ENCODE measurements at regions not wholly inside any gene's neighbourhood (a gene's known extent, or its start where the extent isn't known, plus 50 kb on each side); places are given as distances from the start of the nearest gene placed in this dataset.

DNA sequence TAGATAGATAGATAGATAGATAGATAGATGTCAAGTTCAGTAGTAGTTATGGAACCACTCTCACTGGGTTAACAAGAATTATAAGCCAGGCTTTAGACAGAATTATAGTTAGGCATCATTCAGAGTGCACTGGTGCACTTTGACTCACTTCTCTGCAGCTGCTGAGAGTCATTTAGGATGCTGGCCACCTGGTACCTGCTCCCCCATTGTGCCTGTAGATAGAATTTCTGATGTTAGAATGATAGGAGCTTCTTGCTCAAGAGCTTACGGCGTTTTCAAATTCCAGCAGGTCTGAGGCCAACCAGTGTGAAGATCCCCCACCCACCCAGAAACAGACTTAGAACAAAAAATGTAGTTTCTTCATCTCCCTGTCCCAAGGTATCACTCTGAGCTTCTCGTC lies 107.8 kb upstream of the HMCN1 start:
- H3K27me3 ChIP-seq (ENCODE audit: insufficient read depth, low read length, poor library complexity, severe bottlenecking): no peaks in the 10 kb centered on the region
- H3K27ac ChIP-seq (ENCODE audit: low read depth, low read length): no peak overlapping the region
- Mint-ChIP-seq H3K4me3 (no peak overlapping the region), H3K27me3 (no peaks in the 10 kb centered on the region), H3K27ac (peak overlapping the region in 1 of 8 donors; percentile 88), H3K36me3 (no peaks in the 10 kb centered on the region), H3K9me3 (no peaks in the 10 kb centered on the region), H3K4me1 (peaks cover 0 to 3% (median 0%) of the 10 kb centered on the region in 3 donors)
- ChIA-PET POLR2A (interaction anchor here (0.6 kb wide), 1 partner anchor 9 kb away, joined by 3 read pairs; no protein-coding TSS in a partner anchor), CTCF (no interaction called here)
- no peaks in the 10 kb centered on the region for H3K9me3 ChIP-seq (ENCODE audit: low read length)
- no peaks in the 10 kb centered on the region for H3K4me1 ChIP-seq (ENCODE audit: insufficient read depth, low read length)
- no peak overlapping the region for H3K4me3 ChIP-seq (ENCODE audit: low read length)
- no peaks in the 10 kb centered on the region for H3K36me3 ChIP-seq (ENCODE audit: insufficient read depth, low read length)
- no peak for DNase-seq

DNA sequence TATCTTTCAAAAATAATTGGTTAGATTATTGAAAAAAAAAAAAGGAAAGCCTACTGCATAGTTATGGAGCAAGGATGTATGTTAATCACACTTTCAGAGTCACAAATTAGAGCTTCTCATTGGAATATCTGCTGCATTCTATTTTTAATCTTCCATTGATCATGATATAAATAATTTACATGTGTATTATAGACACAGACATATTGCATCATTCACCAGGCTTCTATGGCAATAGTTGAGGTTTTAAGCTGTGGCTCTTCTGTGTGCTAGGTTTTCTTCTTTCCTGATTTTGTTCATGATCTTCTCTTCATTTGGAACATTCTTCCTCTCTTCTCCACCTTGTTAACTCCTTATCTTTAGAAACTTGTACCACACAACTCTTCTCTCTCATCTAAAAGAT lies 123.2 kb upstream of the HMCN1 start:
- H3K4me3 ChIP-seq (ENCODE audit: low read length): no peak overlapping the region
- H3K9me3 ChIP-seq (ENCODE audit: low read length): no peaks in the 10 kb centered on the region
- Mint-ChIP-seq H3K9me3 (peaks cover 0 to 15% (median 11%) of the 10 kb centered on the region in 5 donors), H3K4me1 (no peaks in the 10 kb centered on the region), H3K27me3 (peaks cover 14 to 22% of the 10 kb centered on the region in 2 donors), H3K27ac (no peak overlapping the region), H3K36me3 (peaks cover 0 to 31% (median 0%) of the 10 kb centered on the region in 3 donors), H3K4me3 (no peak overlapping the region)
- no peak for DNase-seq
- ChIA-PET POLR2A (no interaction called here), CTCF (no interaction called here)
- H3K36me3 ChIP-seq (ENCODE audit: insufficient read depth, low read length): no peaks in the 10 kb centered on the region
- H3K4me1 ChIP-seq (ENCODE audit: insufficient read depth, low read length): no peaks in the 10 kb centered on the region
- H3K27me3 ChIP-seq (ENCODE audit: insufficient read depth, low read length, poor library complexity, severe bottlenecking): no peaks in the 10 kb centered on the region
- no peak overlapping the region for H3K27ac ChIP-seq (ENCODE audit: low read depth, low read length)

DNA sequence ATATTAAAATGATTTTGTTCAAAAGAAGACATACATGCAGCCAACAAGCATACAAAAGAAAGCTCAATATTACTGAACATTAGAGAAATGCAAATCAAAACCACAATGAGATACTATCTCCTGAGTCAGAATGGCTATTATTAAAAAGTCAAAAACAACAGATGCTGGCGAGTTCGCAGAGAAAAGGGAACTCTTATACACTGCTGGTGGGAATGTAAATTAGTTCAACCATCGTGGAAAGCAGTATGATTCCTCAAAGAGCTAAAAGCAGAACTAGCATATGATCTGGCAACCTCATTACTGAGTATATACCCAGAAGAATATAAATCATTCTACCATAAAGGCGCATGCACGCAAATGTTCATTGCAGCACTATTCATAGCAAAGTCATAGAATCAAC lies 126.0 kb upstream of the HMCN1 start:
- Mint-ChIP-seq H3K4me3 (no peak overlapping the region), H3K36me3 (peaks cover 0 to 13% (median 0%) of the 10 kb centered on the region in 3 donors), H3K27ac (no peak overlapping the region), H3K9me3 (peaks cover 0 to 5% (median 0%) of the 10 kb centered on the region in 5 donors), H3K27me3 (peaks cover 14 to 15% of the 10 kb centered on the region in 2 donors), H3K4me1 (no peaks in the 10 kb centered on the region)
- POLR2A ChIA-PET: no interaction called here
- Histone ChIP-seq H3K4me1 (ENCODE audit: insufficient read depth, low read length) (no peaks in the 10 kb centered on the region), H3K36me3 (ENCODE audit: insufficient read depth, low read length) (no peaks in the 10 kb centered on the region), H3K27me3 (ENCODE audit: insufficient read depth, low read length, poor library complexity, severe bottlenecking) (no peaks in the 10 kb centered on the region), H3K4me3 (ENCODE audit: low read length) (no peak overlapping the region), H3K9me3 (ENCODE audit: low read length) (no peaks in the 10 kb centered on the region), H3K27ac (ENCODE audit: low read depth, low read length) (no peak overlapping the region)
- CTCF ChIA-PET: interaction anchor here (1.8 kb wide), 1 partner anchor 12 kb away, joined by 4 read pairs; no protein-coding TSS in a partner anchor
- no peak for DNase-seq

DNA sequence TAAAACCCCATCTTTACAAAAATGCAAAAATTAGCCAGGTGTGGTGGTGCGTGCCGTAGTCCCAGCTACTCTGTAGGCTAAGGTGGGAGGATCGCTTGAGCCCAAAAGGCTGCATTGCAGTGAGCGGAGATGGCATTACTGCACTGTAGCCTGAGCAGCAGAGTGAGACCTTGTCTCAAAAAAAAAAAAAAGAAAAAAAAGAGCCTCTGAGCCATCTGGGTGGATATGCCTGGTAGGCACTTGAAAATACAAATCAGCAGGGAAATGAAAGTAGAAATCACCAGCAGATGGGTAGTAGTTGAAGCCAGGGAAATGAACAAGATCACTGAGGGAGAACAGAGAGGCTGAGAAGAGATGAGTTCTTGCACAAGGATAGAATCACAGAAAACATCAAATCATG lies 131.0 kb upstream of the HMCN1 start:
- H3K4me1 ChIP-seq (ENCODE audit: insufficient read depth, low read length): no peaks in the 10 kb centered on the region
- Mint-ChIP-seq H3K4me1 (peaks cover 0 to 1% (median 0%) of the 10 kb centered on the region in 3 donors), H3K27ac (no peak overlapping the region), H3K4me3 (no peak overlapping the region), H3K27me3 (peaks cover 3 to 5% of the 10 kb centered on the region in 2 donors), H3K36me3 (peaks cover 0 to 3% (median 0%) of the 10 kb centered on the region in 3 donors), H3K9me3 (no peaks in the 10 kb centered on the region)
- H3K36me3 ChIP-seq (ENCODE audit: insufficient read depth, low read length): no peaks in the 10 kb centered on the region
- DNase-seq: no peak
- H3K27ac ChIP-seq (ENCODE audit: low read depth, low read length): no peak overlapping the region
- H3K27me3 ChIP-seq (ENCODE audit: insufficient read depth, low read length, poor library complexity, severe bottlenecking): no peaks in the 10 kb centered on the region
- ChIA-PET CTCF (interaction anchor here (0.8 kb wide), 1 partner anchor 37 kb away, joined by 3 read pairs; no protein-coding TSS in a partner anchor), POLR2A (no interaction called here)
- H3K9me3 ChIP-seq (ENCODE audit: low read length): no peaks in the 10 kb centered on the region
- no peak overlapping the region for H3K4me3 ChIP-seq (ENCODE audit: low read length)

DNA sequence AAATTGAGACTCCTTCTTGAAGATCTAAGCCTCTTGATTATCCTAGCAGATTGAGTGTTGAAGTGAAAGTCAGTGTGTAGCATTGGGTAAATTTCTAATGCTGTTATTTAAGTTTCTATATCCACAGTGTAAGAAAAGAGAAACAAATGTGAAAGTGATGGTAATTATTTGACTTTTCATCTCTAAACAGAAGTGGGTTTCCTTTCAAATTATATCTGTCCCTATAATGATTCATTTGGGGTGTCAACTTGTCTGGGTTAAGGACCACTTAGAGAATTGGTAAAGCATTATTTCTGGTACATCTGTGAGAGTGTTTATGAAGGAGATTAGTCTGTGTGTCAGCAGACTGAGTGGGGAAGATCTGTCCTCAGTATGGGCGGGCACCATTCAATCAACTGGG lies 133.0 kb upstream of the HMCN1 start:
- H3K27me3 ChIP-seq (ENCODE audit: insufficient read depth, low read length, poor library complexity, severe bottlenecking): no peaks in the 10 kb centered on the region
- no peak for DNase-seq
- no peaks in the 10 kb centered on the region for H3K9me3 ChIP-seq (ENCODE audit: low read length)
- H3K27me3 Mint-ChIP-seq: peaks cover 0 to 3% of the 10 kb centered on the region in 2 donors
- no peaks in the 10 kb centered on the region for H3K9me3 Mint-ChIP-seq
- H3K36me3 ChIP-seq (ENCODE audit: insufficient read depth, low read length): no peaks in the 10 kb centered on the region
- CTCF ChIA-PET: interaction anchor here (0.6 to 1.0 kb wide), 2 partner anchors 146 to 284 kb away, joined by 3 read pairs; no protein-coding TSS in a partner anchor
- H3K36me3 Mint-ChIP-seq: no peaks in the 10 kb centered on the region
- H3K4me3 ChIP-seq (ENCODE audit: low read length): no peak overlapping the region
- POLR2A ChIA-PET: no interaction called here
- H3K4me1 ChIP-seq (ENCODE audit: insufficient read depth, low read length): peaks cover 1% of the 10 kb centered on the region
- H3K4me3 Mint-ChIP-seq: no peak overlapping the region
- peaks cover 2% of the 10 kb centered on the region in 3 donors for H3K4me1 Mint-ChIP-seq
- H3K27ac Mint-ChIP-seq: no peak overlapping the region
- H3K27ac ChIP-seq (ENCODE audit: low read depth, low read length): no peak overlapping the region

DNA sequence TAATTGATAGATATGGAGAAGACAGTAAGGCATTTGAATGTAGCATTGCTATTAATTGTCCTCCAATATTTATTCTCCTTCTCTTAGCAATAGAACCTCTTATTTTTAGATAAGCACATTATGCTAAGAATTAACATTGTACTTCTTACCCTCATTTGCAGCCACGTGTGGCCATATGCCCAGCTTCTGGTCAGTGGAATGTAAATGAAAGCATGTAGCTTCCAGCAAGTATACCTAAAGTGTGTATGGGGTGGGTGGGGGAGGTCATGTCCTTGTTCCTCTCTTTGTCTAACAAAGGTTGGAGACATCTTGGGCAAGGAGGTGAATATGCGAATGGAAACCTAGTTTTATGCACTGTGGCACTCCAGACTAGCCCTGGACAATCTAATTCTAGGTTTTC lies 133.6 kb upstream of the HMCN1 start:
- Histone ChIP-seq H3K4me1 (ENCODE audit: insufficient read depth, low read length) (peaks cover 7% of the 10 kb centered on the region), H3K4me3 (ENCODE audit: low read length) (no peak overlapping the region), H3K27ac (ENCODE audit: low read depth, low read length) (no peak overlapping the region), H3K9me3 (ENCODE audit: low read length) (no peaks in the 10 kb centered on the region), H3K36me3 (ENCODE audit: insufficient read depth, low read length) (no peaks in the 10 kb centered on the region), H3K27me3 (ENCODE audit: insufficient read depth, low read length, poor library complexity, severe bottlenecking) (no peaks in the 10 kb centered on the region)
- POLR2A ChIA-PET: no interaction called here
- Mint-ChIP-seq H3K36me3 (no peaks in the 10 kb centered on the region), H3K9me3 (no peaks in the 10 kb centered on the region), H3K27me3 (no peaks in the 10 kb centered on the region), H3K4me3 (no peak overlapping the region), H3K4me1 (peaks cover 7% of the 10 kb centered on the region in 3 donors), H3K27ac (no peak overlapping the region)
- DNase-seq: no peak
- CTCF ChIA-PET: interaction anchor here (1.4 kb wide), 1 partner anchor 362 kb away, joined by 3 read pairs; no protein-coding TSS in a partner anchor

DNA sequence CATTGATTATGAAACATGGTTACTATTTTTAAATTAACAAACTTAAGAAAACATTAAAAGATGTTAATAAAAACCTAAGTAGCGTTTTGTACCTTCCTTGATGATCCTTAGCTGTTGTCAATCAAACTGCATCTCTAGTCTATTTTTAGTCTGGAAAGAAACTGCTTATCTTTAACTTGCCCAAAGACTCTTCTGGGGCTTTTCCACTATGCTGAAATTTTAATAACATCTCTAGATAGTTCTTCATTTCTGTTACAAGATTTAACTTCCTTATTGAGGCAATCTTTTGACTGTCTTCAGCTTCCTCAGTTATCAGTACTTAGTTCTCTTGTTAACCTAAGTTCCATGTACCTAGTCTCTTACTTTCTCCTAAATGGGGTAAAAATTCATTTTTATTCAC lies 135.9 kb upstream of the HMCN1 start:
- Mint-ChIP-seq H3K9me3 (no peaks in the 10 kb centered on the region), H3K4me1 (peaks cover 14 to 27% (median 26%) of the 10 kb centered on the region in 3 donors), H3K27me3 (no peaks in the 10 kb centered on the region), H3K4me3 (no peak overlapping the region), H3K36me3 (no peaks in the 10 kb centered on the region), H3K27ac (no peak overlapping the region)
- DNase-seq: no peak
- ChIA-PET CTCF (interaction anchor here (0.8 to 1.1 kb wide), 2 partner anchors 32 to 281 kb away, joined by 3 read pairs; partner anchors contain the start of gene IVNS1ABP), POLR2A (no interaction called here)
- Histone ChIP-seq H3K27ac (ENCODE audit: low read depth, low read length) (no peak overlapping the region), H3K4me1 (ENCODE audit: insufficient read depth, low read length) (peaks cover 13% of the 10 kb centered on the region), H3K36me3 (ENCODE audit: insufficient read depth, low read length) (no peaks in the 10 kb centered on the region), H3K27me3 (ENCODE audit: insufficient read depth, low read length, poor library complexity, severe bottlenecking) (no peaks in the 10 kb centered on the region), H3K4me3 (ENCODE audit: low read length) (no peak overlapping the region), H3K9me3 (ENCODE audit: low read length) (no peaks in the 10 kb centered on the region)

DNA sequence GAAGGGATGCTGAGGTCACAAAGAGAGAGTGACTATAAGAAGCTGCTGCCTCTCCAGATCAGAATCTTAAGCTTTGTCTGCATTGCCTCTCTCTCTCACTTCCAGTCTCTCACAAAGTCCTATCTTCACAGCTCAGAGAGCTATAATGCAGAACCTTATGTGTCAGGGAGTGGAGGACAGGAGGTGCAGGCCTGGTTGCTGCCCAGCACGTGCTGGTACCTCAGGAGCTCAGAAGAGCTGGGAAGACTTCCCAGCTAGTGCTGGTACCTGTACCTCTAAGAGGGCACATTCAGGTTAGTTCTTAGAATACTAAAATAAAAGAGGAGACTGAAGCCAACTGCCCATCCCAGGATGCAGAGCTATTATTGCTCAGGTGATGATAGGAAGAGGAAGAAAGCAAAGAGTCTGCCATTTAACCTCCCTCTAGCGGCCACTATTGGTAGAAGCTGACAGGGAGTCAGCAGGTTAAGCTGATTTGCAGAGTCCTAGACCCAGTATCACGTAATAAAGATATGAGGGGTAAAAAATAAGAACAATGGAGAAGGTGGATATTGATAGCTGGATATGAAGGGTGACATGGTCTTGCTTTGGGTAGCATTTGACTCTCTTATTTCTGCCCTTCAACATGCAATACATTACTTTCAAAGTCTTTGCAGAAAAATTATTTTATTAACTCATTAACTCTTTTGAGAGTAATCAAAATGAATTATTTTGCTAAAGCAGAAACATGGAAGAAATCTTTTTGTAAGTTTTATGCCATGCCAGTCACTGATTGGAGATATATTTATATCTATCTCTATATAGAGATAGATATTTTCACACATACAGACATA lies 138.1 kb upstream of the HMCN1 start:
- ChIA-PET POLR2A (interaction anchor here (2.3 to 3.8 kb wide), 2 partner anchors 29 to 279 kb away, joined by 12 to 28 read pairs; partner anchors contain the start of gene IVNS1ABP), CTCF (interaction anchor here (0.7 to 2.9 kb wide), 31 partner anchors 9 to 357 kb away, joined by 3 to 36 read pairs (median 4); partner anchors contain the start of gene IVNS1ABP)
- Histone ChIP-seq H3K27ac (ENCODE audit: low read depth, low read length) (no peak overlapping the region), H3K27me3 (ENCODE audit: insufficient read depth, low read length, poor library complexity, severe bottlenecking) (no peaks in the 10 kb centered on the region), H3K4me1 (ENCODE audit: insufficient read depth, low read length) (peaks cover 13% of the 10 kb centered on the region), H3K4me3 (ENCODE audit: low read length) (no peak overlapping the region), H3K9me3 (ENCODE audit: low read length) (no peaks in the 10 kb centered on the region), H3K36me3 (ENCODE audit: insufficient read depth, low read length) (no peaks in the 10 kb centered on the region)
- Mint-ChIP-seq H3K27me3 (no peaks in the 10 kb centered on the region), H3K27ac (peak overlapping the region in 6 of 8 donors; percentile 36 to 70 (median 54)), H3K9me3 (no peaks in the 10 kb centered on the region), H3K4me3 (no peak overlapping the region), H3K4me1 (peaks cover 19 to 34% (median 32%) of the 10 kb centered on the region in 3 donors), H3K36me3 (no peaks in the 10 kb centered on the region)
- peak; percentile 24 to 72 (median 47) for DNase-seq
